A673 (cell line): ENCODE measurements at regions not wholly inside any gene's neighbourhood (a gene's known extent, or its start where the extent isn't known, plus 50 kb on each side); places are given as distances from the start of the nearest gene placed in this dataset.

Source experiments
- BruUV-seq: library from RNA; stranded (reverse); fragments of 400-500 nt; replicated peaks from 2 replicates; lab custom pipeline; 2021; lab: Mats Ljungman, UMichigan
- CTCF ChIA-PET: fragments of 300-600 bp; sonication (Branson Sonifier 250); formaldehyde crosslinking; loops from one replicate; lab custom pipeline; 2022; ENCODE audit warnings: antibody characterized with exemption; lab: Charles Lee
- POLR2A ChIA-PET: fragments of 300-600 bp; sonication (Branson Sonifier 250); formaldehyde crosslinking; loops from one replicate; lab custom pipeline; 2022; ENCODE audit warnings: antibody characterized with exemption; ENCODE audit not compliant: low non-redundant PET; lab: Charles Lee
- DNase-seq: peaks from one replicate; pipeline ENCODE4 v3.0.0-alpha.2; 2015; ENCODE audit warnings: low spot score
- H3K27ac ChIP-seq: fragments of 200-600 bp; sonication (generic); 2 replicates; pipeline ENCODE4 v1.5.1; 2016; ENCODE audit warnings: mixed run types, low read depth, mild to moderate bottlenecking, mixed read lengths, antibody characterized with exemption, low read length; ENCODE audit not compliant: poor library complexity, severe bottlenecking
- H3K27me3 ChIP-seq: fragments of 200-600 bp; sonication (generic); replicated peaks from 2 replicates; pipeline ENCODE4 v1.6.1; 2017; ENCODE audit warnings: mixed run types, low read depth, mild to moderate bottlenecking, mixed read lengths, antibody characterized with exemption, low read length; ENCODE audit not compliant: insufficient read depth, poor library complexity
- H3K36me3 ChIP-seq: fragments of 200-600 bp; sonication (generic); 2 replicates; pipeline ENCODE4 v1.6.1; 2016; ENCODE audit warnings: mixed run types, mild to moderate bottlenecking, mixed read lengths, antibody characterized with exemption, low read length; ENCODE audit not compliant: insufficient read depth, poor library complexity, severe bottlenecking
- H3K4me1 ChIP-seq: fragments of 200-600 bp; sonication (generic); 2 replicates; pipeline ENCODE4 v1.6.1; 2017; ENCODE audit warnings: mixed run types, mild to moderate bottlenecking, mixed read lengths, antibody characterized with exemption, low read length; ENCODE audit not compliant: insufficient read depth, poor library complexity, severe bottlenecking
- H3K4me3 ChIP-seq: fragments of 200-600 bp; sonication (generic); 2 replicates; pipeline ENCODE4 v1.5.1; 2016; ENCODE audit warnings: low read depth, mixed run types, mild to moderate bottlenecking, mixed read lengths, low read length; ENCODE audit not compliant: poor library complexity, severe bottlenecking
- H3K9me3 ChIP-seq: fragments of 200-600 bp; sonication (generic); 2 replicates; pipeline ENCODE4 v1.6.1; 2016; ENCODE audit warnings: mixed run types, low read depth, mild to moderate bottlenecking, mixed read lengths, antibody characterized with exemption, low read length; ENCODE audit not compliant: poor library complexity, severe bottlenecking
- EZH2 ChIP-seq: fragments of 200-600 bp; sonication (generic); IDR thresholded peaks from 2 replicates; pipeline ENCODE4 v1.6.1; 2017; ENCODE audit warnings: borderline replicate concordance, low read depth, mild to moderate bottlenecking, mixed read lengths, antibody characterized with exemption, low read length; ENCODE audit not compliant: poor library complexity, severe bottlenecking
- intact Hi-C: fragments of 100-400 bp; cut with micrococcal nuclease; formaldehyde crosslinking; loops from one replicate; pipeline ENCODE4 v1.10.0; 2022; ENCODE audit not compliant: unreplicated experiment
- TF ChIP-seq, protein P1 (sequence below): fragments of 300-800, 200-600 bp; sonication (generic); conservative IDR thresholded peaks from 2 replicates; pipeline ENCODE4 v1.5.1; 2017; ENCODE audit warnings: low read depth, mild to moderate bottlenecking, antibody characterized with exemption, low read length, moderate library complexity, mixed read lengths

DNA sequence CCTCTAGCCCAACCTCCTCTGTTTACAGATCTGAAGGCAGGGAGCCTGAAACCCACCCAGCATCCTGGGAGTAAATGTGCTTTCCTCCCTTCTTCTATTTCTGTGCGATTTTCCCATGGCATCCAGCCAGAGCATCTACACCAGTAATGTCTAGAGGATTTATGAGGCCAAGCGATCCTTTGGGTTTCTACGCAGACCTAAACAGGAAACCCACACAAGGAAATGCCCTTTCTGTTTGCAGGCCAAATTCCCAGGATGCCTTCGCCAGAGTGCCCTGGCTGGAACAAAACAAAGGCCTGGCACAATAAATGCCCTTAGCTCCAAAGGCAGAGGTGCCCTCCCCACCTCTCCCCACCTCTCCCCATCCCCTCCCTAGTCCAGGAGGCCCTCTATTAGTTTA is 110.5 kb upstream of the CDC42BPA start:
- TF ChIP-seq, protein P1, sequence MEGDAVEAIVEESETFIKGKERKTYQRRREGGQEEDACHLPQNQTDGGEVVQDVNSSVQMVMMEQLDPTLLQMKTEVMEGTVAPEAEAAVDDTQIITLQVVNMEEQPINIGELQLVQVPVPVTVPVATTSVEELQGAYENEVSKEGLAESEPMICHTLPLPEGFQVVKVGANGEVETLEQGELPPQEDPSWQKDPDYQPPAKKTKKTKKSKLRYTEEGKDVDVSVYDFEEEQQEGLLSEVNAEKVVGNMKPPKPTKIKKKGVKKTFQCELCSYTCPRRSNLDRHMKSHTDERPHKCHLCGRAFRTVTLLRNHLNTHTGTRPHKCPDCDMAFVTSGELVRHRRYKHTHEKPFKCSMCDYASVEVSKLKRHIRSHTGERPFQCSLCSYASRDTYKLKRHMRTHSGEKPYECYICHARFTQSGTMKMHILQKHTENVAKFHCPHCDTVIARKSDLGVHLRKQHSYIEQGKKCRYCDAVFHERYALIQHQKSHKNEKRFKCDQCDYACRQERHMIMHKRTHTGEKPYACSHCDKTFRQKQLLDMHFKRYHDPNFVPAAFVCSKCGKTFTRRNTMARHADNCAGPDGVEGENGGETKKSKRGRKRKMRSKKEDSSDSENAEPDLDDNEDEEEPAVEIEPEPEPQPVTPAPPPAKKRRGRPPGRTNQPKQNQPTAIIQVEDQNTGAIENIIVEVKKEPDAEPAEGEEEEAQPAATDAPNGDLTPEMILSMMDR: no peak
- TF ChIP-seq EZH2: no peak
- H3K4me1 ChIP-seq: peaks cover 40% of the 10 kb centered on the region
- H3K27ac ChIP-seq: no peak overlapping the region
- no TSS peak for BruUV-seq
- POLR2A ChIA-PET: no interaction called here
- H3K4me3 ChIP-seq: no peak overlapping the region
- intact Hi-C loops: no loop called here
- DNase-seq: peak; percentile 70
- CTCF ChIA-PET: interaction anchor here (0.6 kb wide), 1 partner anchor 61 kb away, joined by 5 read pairs; no protein-coding TSS in a partner anchor
- H3K27me3 ChIP-seq: no peaks in the 10 kb centered on the region
- H3K36me3 ChIP-seq: no peaks in the 10 kb centered on the region
- no peaks in the 10 kb centered on the region for H3K9me3 ChIP-seq

DNA sequence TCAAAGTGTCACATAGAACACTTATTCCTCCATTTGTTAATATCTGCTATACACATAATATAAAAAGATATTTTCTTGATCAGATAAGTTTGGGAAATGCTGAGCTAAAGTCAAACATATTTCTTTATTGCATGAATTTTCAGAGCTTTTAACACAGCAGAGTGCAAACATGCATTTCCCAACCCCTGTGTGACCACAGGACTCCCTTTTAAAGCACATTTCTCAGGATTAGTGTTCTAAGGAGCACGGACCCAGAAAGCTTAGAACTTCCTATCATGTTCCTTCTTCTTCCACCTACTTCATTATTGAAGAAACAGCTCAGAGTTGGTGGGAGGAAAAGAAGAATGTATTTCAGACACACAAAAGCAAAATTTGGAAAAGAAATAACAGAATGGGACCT is 109.1 kb upstream of the CDC42BPA start:
- no TSS peak for BruUV-seq
- H3K27ac ChIP-seq: no peak overlapping the region
- CTCF ChIA-PET: no interaction called here

DNA sequence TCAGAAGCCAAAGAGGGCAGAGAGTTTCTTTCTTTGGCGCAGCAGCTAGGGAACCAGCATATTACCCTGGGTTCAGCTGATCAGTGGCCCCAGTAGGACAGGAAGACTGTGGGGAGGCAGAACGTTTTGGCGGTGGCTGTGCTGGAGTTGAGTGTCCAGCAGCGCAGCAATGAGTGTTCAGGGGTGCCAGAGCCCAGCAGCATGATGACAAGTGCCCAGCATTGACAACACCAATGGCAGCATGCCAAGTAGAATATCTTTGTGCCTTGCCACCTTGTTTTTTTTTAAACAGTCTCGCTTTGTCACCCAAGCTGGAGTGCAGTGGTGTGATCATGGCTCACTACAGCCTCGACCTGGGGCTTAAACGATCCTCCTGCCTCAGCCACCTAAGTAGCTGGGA is 106.7 kb upstream of the CDC42BPA start:
- no peak overlapping the region for H3K4me3 ChIP-seq
- no peak for DNase-seq
- no peak for TF ChIP-seq EZH2
- TF ChIP-seq, protein P1: no peak
- no peak overlapping the region for H3K27ac ChIP-seq
- ChIA-PET CTCF (no interaction called here), POLR2A (no interaction called here)
- peaks cover 17% of the 10 kb centered on the region for H3K4me1 ChIP-seq
- H3K9me3 ChIP-seq: no peaks in the 10 kb centered on the region
- BruUV-seq: no TSS peak
- H3K36me3 ChIP-seq: no peaks in the 10 kb centered on the region
- no peaks in the 10 kb centered on the region for H3K27me3 ChIP-seq
- intact Hi-C loops: no loop called here

More for the DNA sequence above, 109.1 kb upstream of the CDC42BPA start:
- intact Hi-C loops: no loop called here
- H3K4me3 ChIP-seq: no peak overlapping the region
- H3K27me3 ChIP-seq: no peaks in the 10 kb centered on the region
- DNase-seq: no peak
- no peaks in the 10 kb centered on the region for H3K36me3 ChIP-seq
- no peak for TF ChIP-seq EZH2
- TF ChIP-seq, protein P1: no peak
- peaks cover 40% of the 10 kb centered on the region for H3K4me1 ChIP-seq
- no peaks in the 10 kb centered on the region for H3K9me3 ChIP-seq
- POLR2A ChIA-PET: no interaction called here
